ENCODE measurements at regions not wholly inside any gene's neighbourhood (a gene's known extent, or its start where the extent isn't known, plus 50 kb on each side); places are given as distances from the start of the nearest gene placed in this dataset.

GRCh38 chr12:115712676-115713075, 564.8 kb downstream of the MED13L start:
- H3K27me3 ChIP-seq = no peaks in the 10 kb centered on the region
- ATAC-seq = no peak
- H3K36me3 ChIP-seq = no peaks in the 10 kb centered on the region
- no peak for DNase-seq
- H3K27ac ChIP-seq = no peak overlapping the region
- intact Hi-C loops (cut with DNase I) = no loop called here
- TF ChIP-seq POLR2A (IDR thresholded peaks at IDR 0.05) (no peak), CTCF (IDR thresholded peaks at IDR 0.05) (no peak)
- no peaks in the 10 kb centered on the region for H3K4me1 ChIP-seq
- no peak overlapping the region for H3K4me3 ChIP-seq
- 37% methylated on average over 3 of the region's 3 CpGs for WGBS (ENCODE audit: insufficient coverage, low coverage, low lambda C conversion rate, missing lambda C conversion rate)
- H3K9me3 ChIP-seq = no peaks in the 10 kb centered on the region

- Histone ChIP-seq H3K9me3 (no peaks in the 10 kb centered on the region), H3K4me1 (no peaks in the 10 kb centered on the region), H3K36me3 (no peaks in the 10 kb centered on the region), H3K27ac (no peak overlapping the region), H3K27me3 (no peaks in the 10 kb centered on the region), H3K4me3 (no peak overlapping the region)
- DNase-seq = no peak
- 61% methylated on average over 3 of the region's 3 CpGs for WGBS (ENCODE audit: insufficient coverage, low coverage, low lambda C conversion rate, missing lambda C conversion rate)
- TF ChIP-seq CTCF (IDR thresholded peaks at IDR 0.05) = no peak
- no peak for TF ChIP-seq POLR2A (IDR thresholded peaks at IDR 0.05)
- ATAC-seq = no peak
- intact Hi-C loops (cut with DNase I) = no loop called here
Measured at GRCh38 chr12:115710104-115710564, 567.4 kb downstream of the MED13L start.

- intact Hi-C loops (cut with DNase I) = no loop called here
- ATAC-seq (no peak), DNase-seq (no peak)
- 60% methylated on average over 9 of the region's 10 CpGs for WGBS (ENCODE audit: insufficient coverage, low coverage, low lambda C conversion rate, missing lambda C conversion rate)
- Histone ChIP-seq H3K4me1 (no peaks in the 10 kb centered on the region), H3K27me3 (no peaks in the 10 kb centered on the region), H3K36me3 (no peaks in the 10 kb centered on the region), H3K27ac (no peak overlapping the region), H3K9me3 (no peaks in the 10 kb centered on the region), H3K4me3 (no peak overlapping the region)
- TF ChIP-seq CTCF (IDR thresholded peaks at IDR 0.05) = no peak
- no peak for TF ChIP-seq POLR2A (IDR thresholded peaks at IDR 0.05)
Measured at GRCh38 chr12:115709540-115710011, 567.9 kb downstream of the MED13L start.

- H3K36me3 ChIP-seq = no peaks in the 10 kb centered on the region
Measured at GRCh38 chr12:115708801-115709200, 568.7 kb downstream of the MED13L start.

More at GRCh38 chr12:115708801-115709200, 568.7 kb downstream of the MED13L start:
- Histone ChIP-seq H3K4me1 (no peaks in the 10 kb centered on the region), H3K4me3 (no peak overlapping the region), H3K27ac (no peak overlapping the region), H3K27me3 (no peaks in the 10 kb centered on the region), H3K9me3 (no peaks in the 10 kb centered on the region)
- ATAC-seq = no peak
- WGBS (ENCODE audit: insufficient coverage, low coverage, low lambda C conversion rate, missing lambda C conversion rate) = 22% methylated on average over 2 of the region's 2 CpGs
- DNase-seq = no peak
- intact Hi-C loops (cut with DNase I) = no loop called here
- TF ChIP-seq CTCF (IDR thresholded peaks at IDR 0.05) (no peak), POLR2A (IDR thresholded peaks at IDR 0.05) (no peak)
